OCI-LY3 (cell line): ENCODE measurements at regions not wholly inside any gene's neighbourhood (a gene's known extent, or its start where the extent isn't known, plus 50 kb on each side); places are given as distances from the start of the nearest gene placed in this dataset.

Source experiments
- CTCF ChIP-seq: fragments of 200-600, 300-600 bp; sonication (generic); IDR thresholded peaks from 2 replicates; pipeline ENCODE4 v1.5.1; 2014; ENCODE audit warnings: antibody characterized with exemption, low read length, low read depth
- EZH2phosphoT487 ChIP-seq: fragments of 200-600 bp; shearing (Covaris generic); IDR thresholded peaks from 2 replicates; pipeline ENCODE4 v1.6.1; 2018; ENCODE audit warnings: antibody characterized with exemption, mixed run types, low read depth

- TF ChIP-seq CTCF (no peak), EZH2phosphoT487 (no peak)
These were observed 173.9 kb upstream of the CDH2 start for GRCh38 chr18:28350821-28351220.
